ENCODE measurements at regions not wholly inside any gene's neighbourhood (a gene's known extent, or its start where the extent isn't known, plus 50 kb on each side); places are given as distances from the start of the nearest gene placed in this dataset.
"Not testable (repeated sequence)": the region's sequence is repeated elsewhere in the genome, so short reads cannot be mapped to it uniquely, and the experiment has no call there.

DNA sequence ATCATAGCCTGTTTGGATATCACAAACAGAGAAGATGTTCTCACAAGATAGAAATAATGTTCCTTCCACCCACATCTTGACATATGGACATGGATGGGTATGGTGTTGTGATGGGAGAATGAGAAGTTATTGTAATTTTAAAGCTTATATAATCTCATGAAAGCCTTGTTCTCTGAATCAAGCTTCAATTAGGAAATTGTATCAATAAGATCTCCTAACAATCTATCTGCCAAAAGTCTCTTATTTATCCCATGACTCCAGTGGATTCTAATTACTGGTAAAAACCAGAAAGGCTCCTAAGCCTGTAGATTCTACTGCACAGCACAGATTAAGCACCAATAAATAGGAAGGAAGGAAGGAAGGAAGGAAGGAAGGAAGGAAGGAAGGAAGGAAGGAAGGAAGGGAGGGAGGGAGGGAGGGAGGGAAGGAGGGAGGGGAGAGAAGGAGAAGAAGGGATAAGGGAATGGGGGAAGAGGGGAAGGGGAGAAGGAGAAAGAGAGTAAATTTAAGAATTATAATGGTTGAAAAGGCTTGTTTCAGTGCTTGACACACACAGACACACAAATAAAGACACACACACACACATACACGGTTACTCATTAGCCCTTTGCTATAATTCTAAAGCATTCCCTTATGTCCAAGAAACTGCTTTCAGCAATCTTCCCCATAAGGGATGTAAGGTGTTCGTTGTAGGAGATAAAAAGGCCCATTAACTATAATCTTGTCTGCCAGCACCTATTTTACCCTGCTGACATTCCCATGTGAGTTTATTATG, 258.0 kb upstream of the API5 start:
- DNase-seq, result no peak

GRCh38 chr11:43067681-43068080, 244.1 kb upstream of the API5 start:
- no peak for DNase-seq

GRCh38 chr11:43071338-43071737, 240.5 kb upstream of the API5 start:
- no peak for DNase-seq

GRCh38 chr11:43072096-43072495, 239.7 kb upstream of the API5 start:
- no peak for DNase-seq

DNA sequence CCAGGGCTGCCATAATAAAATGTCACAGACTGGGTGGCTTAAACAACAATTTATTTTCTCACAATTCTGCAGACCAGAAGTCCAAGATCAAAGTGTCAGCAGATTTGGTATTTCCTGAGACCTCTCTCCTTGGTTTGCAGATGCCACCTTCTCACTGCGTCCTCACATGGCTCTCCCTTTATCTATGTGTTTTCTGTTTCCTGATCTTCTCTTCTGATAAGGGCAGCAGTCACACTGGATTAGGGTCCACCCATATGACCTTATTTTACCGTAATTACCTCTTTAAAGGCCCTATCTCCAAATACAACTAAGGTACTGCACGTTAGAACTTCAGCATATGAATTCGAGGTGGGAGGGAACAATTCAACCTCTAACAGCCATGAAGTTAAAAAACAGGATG, 238.9 kb upstream of the API5 start:
- DNase-seq, result no peak

GRCh38 chr11:43074810-43075209, 237.0 kb upstream of the API5 start:
- DNase-seq, result no peak

- DNase-seq, result no peak
These were observed 210.7 kb upstream of the API5 start for GRCh38 chr11:43101113-43101512.

DNA sequence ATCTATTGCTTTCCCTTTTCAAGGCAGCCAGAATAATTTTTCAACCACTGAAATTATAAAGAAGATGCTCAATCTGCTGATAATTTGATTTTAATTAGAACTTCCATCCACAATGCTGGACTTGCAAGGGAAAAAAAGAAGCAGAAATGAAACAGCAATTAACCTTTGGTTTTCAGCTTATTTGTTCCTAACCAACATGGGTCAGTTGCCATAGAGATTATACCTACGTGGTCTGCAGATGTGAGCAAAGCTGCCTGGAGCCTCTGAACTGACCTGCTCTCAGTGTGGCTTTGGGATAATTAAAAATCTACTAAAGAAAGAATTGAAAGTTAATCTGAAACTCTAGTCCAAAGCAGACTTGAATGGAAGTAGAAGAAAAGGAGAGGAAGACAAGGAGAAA, 195.7 kb upstream of the API5 start:
- DNase-seq, result no peak

- no peak for DNase-seq
These were observed 192.4 kb upstream of the API5 start for GRCh38 chr11:43119275-43119970.

- no peak for DNase-seq
These were observed 189.2 kb upstream of the API5 start for GRCh38 chr11:43122546-43122945.

- no peak for DNase-seq
These were observed 188.4 kb upstream of the API5 start for GRCh38 chr11:43123443-43123842.

GRCh38 chr11:43124272-43124935, 187.4 kb upstream of the API5 start:
- DNase-seq, result no peak

DNA sequence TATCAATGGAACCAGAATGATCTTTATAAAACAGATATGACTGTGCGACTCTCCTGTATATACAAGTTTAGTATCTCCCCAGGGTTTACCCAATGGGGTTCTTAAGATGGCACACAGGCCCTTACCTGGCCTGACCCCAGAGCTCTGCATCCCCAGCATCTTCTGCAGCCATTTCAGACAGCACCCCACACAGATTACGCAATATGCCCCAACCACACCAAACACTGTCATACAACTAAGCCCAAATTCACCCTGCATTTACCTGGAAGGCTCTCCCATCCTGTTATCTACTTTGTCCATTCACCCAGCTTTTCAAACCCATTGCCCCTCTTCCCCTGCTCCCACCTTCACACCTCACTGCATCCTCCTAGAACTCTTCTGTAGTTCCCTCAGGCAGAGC, 182.5 kb upstream of the API5 start:
- no peak for DNase-seq

DNA sequence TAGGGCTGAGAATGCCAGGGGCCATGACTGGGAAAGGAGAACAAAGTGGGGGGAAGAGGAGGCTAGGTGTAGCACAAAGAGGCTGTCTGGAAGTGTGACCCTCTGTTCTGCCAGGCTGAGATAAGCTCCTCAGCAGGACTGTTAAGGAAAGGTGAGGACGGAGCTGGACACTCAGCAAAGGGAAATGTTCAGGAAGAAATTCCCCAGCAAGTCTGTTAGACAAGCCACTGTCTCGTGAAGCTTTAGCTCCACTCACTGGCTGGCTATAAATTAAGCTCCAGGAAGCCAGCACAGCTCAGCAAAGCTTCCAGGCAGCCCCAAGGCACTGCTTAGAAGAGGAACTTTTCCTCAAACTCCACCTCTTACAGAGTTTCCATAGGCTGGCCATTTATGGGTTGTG, 181.2 kb upstream of the API5 start:
- no peak for DNase-seq

GRCh38 chr11:43135966-43136534, 175.7 kb upstream of the API5 start:
- no peak for DNase-seq

DNA sequence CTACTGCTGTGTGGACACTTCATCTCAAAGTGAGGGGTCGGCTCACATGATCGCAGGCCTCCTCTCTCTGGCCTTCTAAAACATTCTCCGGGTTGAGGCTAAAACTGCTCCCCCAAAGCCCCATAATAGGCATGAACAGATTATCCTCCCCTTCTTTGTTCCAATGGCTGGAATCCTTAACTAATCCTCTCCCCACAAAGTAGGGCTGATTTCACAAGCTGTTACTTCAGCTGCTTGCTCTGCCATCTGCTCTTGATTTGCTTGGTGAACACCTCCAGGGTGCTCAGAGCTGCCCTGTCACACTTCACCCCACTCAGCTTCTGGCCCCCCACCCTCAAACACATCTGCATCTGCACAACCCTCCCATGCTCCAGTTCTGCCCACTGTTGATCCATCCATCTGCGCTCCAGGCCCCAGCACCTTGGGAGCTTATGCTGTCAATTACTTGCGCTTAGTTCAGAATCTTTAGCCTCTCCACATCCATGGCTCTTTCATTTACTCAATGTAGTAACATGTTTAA, 173.1 kb upstream of the API5 start:
- DNase-seq, result no peak

- DNase-seq, result no peak
These were observed 166.1 kb upstream of the API5 start for GRCh38 chr11:43145653-43146052.

DNA sequence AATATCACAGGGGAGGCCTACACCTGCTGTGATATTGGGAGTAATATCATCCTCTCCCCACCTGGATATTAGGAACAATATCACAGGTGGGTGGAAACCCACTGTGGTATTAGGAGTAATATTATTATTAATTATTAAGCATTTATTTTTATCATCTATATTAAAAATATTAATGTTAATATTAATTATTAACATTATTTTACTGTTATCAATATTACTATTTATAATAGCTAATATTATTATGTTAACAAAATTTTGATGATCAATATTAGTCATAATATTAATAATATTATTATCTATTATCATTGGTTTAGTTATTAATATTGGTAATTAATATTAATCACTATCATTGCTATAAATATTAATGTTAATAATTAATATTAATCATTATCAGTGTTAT, 161.1 kb upstream of the API5 start:
- DNase-seq, result no peak

DNA sequence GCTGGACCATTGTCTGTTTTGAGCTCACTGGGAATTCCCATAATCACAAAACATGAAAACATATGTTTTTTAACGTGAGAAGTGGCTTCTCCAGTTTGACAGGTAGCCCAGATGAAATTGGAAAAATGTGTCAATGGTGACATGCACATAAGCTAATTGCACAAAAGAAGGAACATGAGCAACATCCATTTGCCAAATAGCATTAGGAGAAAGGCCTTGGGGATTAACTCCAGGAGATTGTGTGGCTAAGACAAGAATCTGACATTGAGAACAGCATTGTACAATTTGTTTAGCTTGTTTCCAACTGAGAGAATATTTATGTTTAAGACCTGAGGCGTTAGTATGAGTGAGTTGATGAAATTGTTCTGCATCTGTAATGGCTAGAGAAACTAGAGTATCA, 147.0 kb upstream of the API5 start:
- DNase-seq, result no peak

- not testable (repeated sequence) for DNase-seq
These were observed 146.4 kb upstream of the API5 start for GRCh38 chr11:43165393-43165792.

DNA sequence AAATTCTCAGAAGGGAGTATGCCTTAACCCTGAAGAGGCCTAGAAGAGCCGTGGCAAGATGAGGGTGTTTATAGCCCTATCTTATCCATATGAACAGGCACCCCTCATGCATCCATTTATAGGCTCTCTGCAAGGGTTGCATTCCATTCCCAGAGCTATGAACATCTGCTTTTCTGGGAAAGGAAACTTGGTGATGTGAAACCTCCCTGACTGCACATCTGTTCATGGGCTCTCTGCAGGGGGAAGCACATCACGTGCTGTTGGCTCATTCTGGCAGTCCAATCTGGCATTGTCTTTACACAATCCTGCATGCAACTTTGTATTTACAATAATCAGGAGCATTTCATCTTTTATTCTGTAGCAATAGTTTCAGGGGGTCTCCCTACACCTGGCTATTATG, 143.6 kb upstream of the API5 start:
- not testable (repeated sequence) for DNase-seq

DNA sequence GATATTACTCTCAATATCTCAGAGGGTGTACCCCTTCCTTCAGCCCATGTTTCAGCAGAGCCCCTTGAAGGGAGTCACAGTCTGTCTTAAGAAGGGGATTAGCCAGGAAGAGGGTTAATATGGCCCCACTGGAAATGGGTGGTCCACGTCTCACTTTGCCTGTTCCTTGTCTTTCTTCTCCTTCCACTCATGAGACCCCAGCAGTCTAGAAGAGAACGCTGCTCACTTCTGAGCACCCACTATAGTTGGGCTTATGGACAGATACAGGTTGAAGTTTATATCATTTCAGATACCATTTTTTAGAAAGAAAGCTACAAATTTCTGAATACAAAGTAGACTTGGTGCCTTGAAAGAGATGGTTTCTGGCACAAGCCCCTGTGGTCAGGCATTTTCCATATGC, 139.3 kb upstream of the API5 start:
- no peak for DNase-seq

DNA sequence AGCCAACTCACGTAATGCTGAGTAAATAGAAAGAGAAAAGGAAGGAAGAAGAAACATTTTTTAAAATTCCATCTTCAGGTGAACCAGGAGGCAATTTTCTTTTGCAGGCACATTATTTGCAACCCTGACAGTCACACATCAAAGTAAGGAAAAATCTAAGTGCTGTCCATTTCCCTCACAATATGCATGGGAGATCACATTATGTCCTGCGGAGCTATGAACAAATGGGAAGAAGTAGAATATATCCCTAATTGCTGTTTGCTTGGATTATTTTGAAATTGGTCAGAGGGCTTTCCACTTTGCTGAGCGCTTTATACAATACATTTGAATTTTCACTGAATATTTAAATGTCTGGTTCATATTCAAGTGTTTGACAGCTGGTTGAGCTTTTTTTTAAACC, 133.8 kb upstream of the API5 start:
- DNase-seq, result no peak

DNA sequence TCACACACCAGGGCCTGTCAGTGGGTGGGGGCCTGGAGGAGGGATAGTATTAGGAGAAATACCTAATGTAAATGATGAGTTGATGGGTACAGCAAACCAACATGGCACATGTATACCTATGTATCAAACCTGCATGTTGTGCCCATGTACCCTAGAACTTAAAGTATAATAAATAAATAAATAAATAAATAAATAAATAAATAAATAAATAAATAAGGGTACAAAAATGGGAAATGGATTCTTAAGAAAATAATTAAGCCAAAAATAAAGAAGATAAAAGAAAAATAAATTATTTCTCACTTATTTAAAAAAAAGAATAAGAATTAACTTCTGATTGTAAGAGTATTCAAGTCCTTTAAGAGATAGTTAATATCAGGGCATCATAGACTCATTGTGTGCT, 117.3 kb upstream of the API5 start:
- not testable (repeated sequence) for DNase-seq
